OCI-LY3 (cell line): ENCODE measurements at regions not wholly inside any gene's neighbourhood (a gene's known extent, or its start where the extent isn't known, plus 50 kb on each side); places are given as distances from the start of the nearest gene placed in this dataset.

Source experiments
- EZH2phosphoT487 ChIP-seq: fragments of 200-600 bp; shearing (Covaris generic); IDR thresholded peaks from 2 replicates; pipeline ENCODE4 v1.6.1; 2018; ENCODE audit warnings: antibody characterized with exemption, mixed run types, low read depth
- TF ChIP-seq, protein P1 (sequence below): fragments of 200-600, 300-600 bp; sonication (generic); IDR thresholded peaks from 2 replicates; pipeline ENCODE4 v1.5.1; 2014; ENCODE audit warnings: antibody characterized with exemption, low read length, low read depth

DNA sequence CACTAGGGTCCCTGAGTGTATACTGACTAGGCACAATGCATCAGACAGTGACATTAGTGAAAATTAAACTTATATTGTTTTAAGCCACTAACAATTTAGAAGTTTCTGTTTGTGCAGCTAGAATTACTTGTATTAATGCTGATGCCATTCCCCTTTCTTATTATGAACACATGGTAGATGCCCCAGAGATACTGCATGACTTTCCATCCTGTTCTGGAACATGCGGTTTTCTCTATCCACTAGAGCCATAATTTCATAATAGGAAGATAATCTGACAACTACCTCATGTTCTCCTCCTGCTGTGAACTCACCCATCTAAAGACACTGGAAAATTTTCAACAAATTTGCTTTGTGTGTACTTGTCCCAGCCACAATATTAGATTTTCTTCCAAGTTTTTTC lies 1256.4 kb downstream of the FAM181B start:
- TF ChIP-seq, protein P1, sequence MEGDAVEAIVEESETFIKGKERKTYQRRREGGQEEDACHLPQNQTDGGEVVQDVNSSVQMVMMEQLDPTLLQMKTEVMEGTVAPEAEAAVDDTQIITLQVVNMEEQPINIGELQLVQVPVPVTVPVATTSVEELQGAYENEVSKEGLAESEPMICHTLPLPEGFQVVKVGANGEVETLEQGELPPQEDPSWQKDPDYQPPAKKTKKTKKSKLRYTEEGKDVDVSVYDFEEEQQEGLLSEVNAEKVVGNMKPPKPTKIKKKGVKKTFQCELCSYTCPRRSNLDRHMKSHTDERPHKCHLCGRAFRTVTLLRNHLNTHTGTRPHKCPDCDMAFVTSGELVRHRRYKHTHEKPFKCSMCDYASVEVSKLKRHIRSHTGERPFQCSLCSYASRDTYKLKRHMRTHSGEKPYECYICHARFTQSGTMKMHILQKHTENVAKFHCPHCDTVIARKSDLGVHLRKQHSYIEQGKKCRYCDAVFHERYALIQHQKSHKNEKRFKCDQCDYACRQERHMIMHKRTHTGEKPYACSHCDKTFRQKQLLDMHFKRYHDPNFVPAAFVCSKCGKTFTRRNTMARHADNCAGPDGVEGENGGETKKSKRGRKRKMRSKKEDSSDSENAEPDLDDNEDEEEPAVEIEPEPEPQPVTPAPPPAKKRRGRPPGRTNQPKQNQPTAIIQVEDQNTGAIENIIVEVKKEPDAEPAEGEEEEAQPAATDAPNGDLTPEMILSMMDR, result no peak
- no peak for TF ChIP-seq EZH2phosphoT487
